ENCODE measurements at regions not wholly inside any gene's neighbourhood (a gene's known extent, or its start where the extent isn't known, plus 50 kb on each side); places are given as distances from the start of the nearest gene placed in this dataset.

GRCh38 chr10:8950978-8951377 is 896.5 kb downstream of the GATA3 start:
- TF ChIP-seq EP300 (IDR thresholded peaks at IDR 0.05) (no peak), POLR2A (IDR thresholded peaks at IDR 0.05) (no peak), POLR2AphosphoS5 (IDR thresholded peaks at IDR 0.05) (no peak), CTCF (IDR thresholded peaks at IDR 0.05) (no peak)
- no peaks in the 10 kb centered on the region for H3K4me1 ChIP-seq
- DNase-seq, result no peak
- no peaks in the 10 kb centered on the region for H3K9me3 ChIP-seq
- H3K4me3 ChIP-seq, result no peak overlapping the region
- no peaks in the 10 kb centered on the region for H3K36me3 ChIP-seq
- H3K27ac ChIP-seq, result no peak overlapping the region
- WGBS, 2 donors, result 86% methylated on average over 2 of the region's 2 CpGs
- intact Hi-C loops (cut with DNase I), result no loop called here
- no peaks in the 10 kb centered on the region for H3K27me3 ChIP-seq

- no peak for DNase-seq
- Histone ChIP-seq H3K9me3 (no peaks in the 10 kb centered on the region), H3K27me3 (no peaks in the 10 kb centered on the region), H3K27ac (no peak overlapping the region), H3K4me1 (no peaks in the 10 kb centered on the region), H3K4me3 (no peak overlapping the region), H3K36me3 (no peaks in the 10 kb centered on the region)
- WGBS, 2 donors, result 40 to 49% methylated on average over 7 of the region's 7 CpGs
- TF ChIP-seq CTCF (IDR thresholded peaks at IDR 0.05) (no peak), EP300 (IDR thresholded peaks at IDR 0.05) (no peak), POLR2AphosphoS5 (IDR thresholded peaks at IDR 0.05) (no peak), POLR2A (IDR thresholded peaks at IDR 0.05) (no peak)
- intact Hi-C loops (cut with DNase I), result no loop called here
Observed at GRCh38 chr10:8951440-8952089, 897.1 kb downstream of the GATA3 start.

GRCh38 chr10:8956400-8956799 is 901.9 kb downstream of the GATA3 start:
- H3K27me3 ChIP-seq, result no peaks in the 10 kb centered on the region
- no peak for DNase-seq
- H3K4me1 ChIP-seq, result no peaks in the 10 kb centered on the region
- H3K4me3 ChIP-seq, result no peak overlapping the region
- H3K36me3 ChIP-seq, result no peaks in the 10 kb centered on the region
- TF ChIP-seq EP300 (IDR thresholded peaks at IDR 0.05) (no peak), POLR2A (IDR thresholded peaks at IDR 0.05) (no peak), CTCF (IDR thresholded peaks at IDR 0.05) (no peak), POLR2AphosphoS5 (IDR thresholded peaks at IDR 0.05) (no peak)
- 63 to 74% methylated on average over 4 of the region's 4 CpGs for WGBS, 2 donors
- H3K9me3 ChIP-seq, result no peaks in the 10 kb centered on the region
- intact Hi-C loops (cut with DNase I), result no loop called here
- no peak overlapping the region for H3K27ac ChIP-seq

GRCh38 chr10:8962249-8962648 is 907.8 kb downstream of the GATA3 start:
- no peak overlapping the region for H3K4me3 ChIP-seq
- H3K4me1 ChIP-seq, result no peaks in the 10 kb centered on the region
- intact Hi-C loops (cut with DNase I), result no loop called here
- no peak for DNase-seq
- H3K36me3 ChIP-seq, result no peaks in the 10 kb centered on the region
- TF ChIP-seq POLR2AphosphoS5 (IDR thresholded peaks at IDR 0.05) (no peak), CTCF (IDR thresholded peaks at IDR 0.05) (no peak), EP300 (IDR thresholded peaks at IDR 0.05) (no peak), POLR2A (IDR thresholded peaks at IDR 0.05) (no peak)
- no peaks in the 10 kb centered on the region for H3K27me3 ChIP-seq
- H3K9me3 ChIP-seq, result no peaks in the 10 kb centered on the region
- no peak overlapping the region for H3K27ac ChIP-seq

GRCh38 chr10:8967061-8967460 is 912.6 kb downstream of the GATA3 start:
- Histone ChIP-seq H3K27ac (no peak overlapping the region), H3K36me3 (no peaks in the 10 kb centered on the region), H3K9me3 (no peaks in the 10 kb centered on the region), H3K4me3 (no peak overlapping the region), H3K27me3 (no peaks in the 10 kb centered on the region), H3K4me1 (no peaks in the 10 kb centered on the region)
- TF ChIP-seq POLR2A (IDR thresholded peaks at IDR 0.05), result no peak
- TF ChIP-seq POLR2AphosphoS5 (IDR thresholded peaks at IDR 0.05), result no peak
- TF ChIP-seq CTCF (IDR thresholded peaks at IDR 0.05), result no peak
- no peak for TF ChIP-seq EP300 (IDR thresholded peaks at IDR 0.05)
- no peak for DNase-seq
- intact Hi-C loops (cut with DNase I), result no loop called here
- WGBS, 2 donors, result 90% methylated on average over 2 of the region's 2 CpGs
